H54 (cell line): ENCODE measurements at regions not wholly inside any gene's neighbourhood (a gene's known extent, or its start where the extent isn't known, plus 50 kb on each side); places are given as distances from the start of the nearest gene placed in this dataset.

Source experiments
- DNase-seq: peaks from one replicate; pipeline ENCODE4 v3.0.0; 2011; ENCODE audit warnings: low spot score, mixed read lengths; ENCODE audit not compliant: insufficient read length
- FAIRE-seq: peaks from 3 replicates; lab custom pipeline; 2011; peaks lifted over from hg19 to GRCh38; lab: Jason Lieb, UNC
- POLR2A ChIP-seq: IDR thresholded peaks from 2 replicates; pipeline ENCODE4 v1.6.1; 2011; ENCODE audit warnings: low read depth, mild to moderate bottlenecking, low read length

GRCh38 chr2:58638256-58638805 lies 397.2 kb upstream of the FANCL start:
- FAIRE-seq, result peak; percentile 15
- TF ChIP-seq POLR2A, result no peak
- DNase-seq, result no peak

- FAIRE-seq, result no peak
Observed at GRCh38 chr2:58636872-58637271, 395.7 kb upstream of the FANCL start.

GRCh38 chr2:58635801-58636375 lies 394.8 kb upstream of the FANCL start:
- no peak for TF ChIP-seq POLR2A
- FAIRE-seq (no peak), DNase-seq (no peak)

More at GRCh38 chr2:58636872-58637271, 395.7 kb upstream of the FANCL start:
- no peak for DNase-seq
- TF ChIP-seq POLR2A, result no peak

- no peak for FAIRE-seq
- no peak for DNase-seq
- TF ChIP-seq POLR2A, result no peak
Observed at GRCh38 chr2:58634653-58635370, 393.7 kb upstream of the FANCL start.

- FAIRE-seq (peak; percentile 80), DNase-seq (no peak)
- no peak for TF ChIP-seq POLR2A
Observed at GRCh38 chr2:58633613-58634365, 392.7 kb upstream of the FANCL start.

- FAIRE-seq (no peak), DNase-seq (no peak)
- no peak for TF ChIP-seq POLR2A
Observed at GRCh38 chr2:58631986-58632385, 390.9 kb upstream of the FANCL start.

GRCh38 chr2:58629545-58630119 lies 388.5 kb upstream of the FANCL start:
- DNase-seq, result no peak
- TF ChIP-seq POLR2A, result no peak
- no peak for FAIRE-seq

GRCh38 chr2:58620896-58621295 lies 379.8 kb upstream of the FANCL start:
- no peak for TF ChIP-seq POLR2A
- DNase-seq (no peak), FAIRE-seq (no peak)

- FAIRE-seq (peak; percentile 81), DNase-seq (no peak)
- no peak for TF ChIP-seq POLR2A
Observed at GRCh38 chr2:58620093-58620492, 379.0 kb upstream of the FANCL start.

GRCh38 chr2:58616961-58617360 lies 375.8 kb upstream of the FANCL start:
- no peak for TF ChIP-seq POLR2A
- DNase-seq (no peak), FAIRE-seq (no peak)

GRCh38 chr2:58614219-58614618 lies 373.1 kb upstream of the FANCL start:
- TF ChIP-seq POLR2A, result no peak
- no peak for FAIRE-seq
- no peak for DNase-seq

- TF ChIP-seq POLR2A, result no peak
- DNase-seq, result no peak
- no peak for FAIRE-seq
Observed at GRCh38 chr2:58612973-58613372, 371.8 kb upstream of the FANCL start.

GRCh38 chr2:58609326-58609725 lies 368.2 kb upstream of the FANCL start:
- FAIRE-seq, result no peak
- no peak for DNase-seq

GRCh38 chr2:58608146-58608545 lies 367.0 kb upstream of the FANCL start:
- no peak for TF ChIP-seq POLR2A
- FAIRE-seq (no peak), DNase-seq (no peak)

More at GRCh38 chr2:58609326-58609725, 368.2 kb upstream of the FANCL start:
- TF ChIP-seq POLR2A, result no peak
